HUES6 (cell line): ENCODE measurements at regions not wholly inside any gene's neighbourhood (a gene's known extent, or its start where the extent isn't known, plus 50 kb on each side); places are given as distances from the start of the nearest gene placed in this dataset.

Experiments used
- H3K27ac ChIP-seq: 2 replicates; pipeline ENCODE4 v1.7.0; 2013; ENCODE audit warnings: low read depth, mild to moderate bottlenecking, low read length, inconsistent platforms
- H3K27me3 ChIP-seq: 2 replicates; pipeline ENCODE4 v1.6.1; 2013; ENCODE audit warnings: low read length; ENCODE audit not compliant: control insufficient read depth, insufficient read depth
- H3K36me3 ChIP-seq: 2 replicates; pipeline ENCODE4 v1.6.1; 2013; ENCODE audit warnings: low read length; ENCODE audit not compliant: control insufficient read depth, insufficient read depth
- H3K4me1 ChIP-seq: 2 replicates; pipeline ENCODE4 v1.6.1; 2013; ENCODE audit warnings: low read length; ENCODE audit not compliant: control insufficient read depth, insufficient read depth
- H3K4me3 ChIP-seq: 2 replicates; pipeline ENCODE4 v1.5.1; 2013; ENCODE audit warnings: low read depth, low read length
- H3K9ac ChIP-seq: one replicate; pipeline ENCODE4 v1.6.1; 2013; ENCODE audit warnings: mild to moderate bottlenecking, low read length
- H3K9me3 ChIP-seq: 2 replicates; pipeline ENCODE4 v1.6.1; 2013; ENCODE audit warnings: low read depth, low read length; ENCODE audit not compliant: control insufficient read depth, insufficient read depth

DNA sequence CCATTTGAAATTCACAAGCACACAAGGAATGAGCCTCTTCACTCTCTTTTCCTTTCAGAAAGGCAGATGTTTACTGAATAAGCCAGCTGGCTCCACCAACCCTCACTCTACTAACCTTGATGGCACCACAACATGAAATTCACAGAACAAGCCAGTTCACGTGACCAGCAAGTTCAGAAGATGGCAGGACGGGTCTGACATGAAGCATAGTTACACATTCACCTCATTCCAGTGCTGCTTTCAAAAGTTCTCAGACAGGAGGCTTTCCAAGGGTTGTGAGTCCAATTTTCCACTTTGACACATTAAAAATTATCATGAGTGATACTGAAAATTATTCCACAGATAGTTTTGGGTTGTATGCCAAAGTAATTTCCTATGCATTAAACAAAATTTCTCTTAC lies 74.2 kb upstream of the MBOAT2 start:
- Histone ChIP-seq H3K27ac (no peak overlapping the region), H3K9ac (no peak overlapping the region), H3K9me3 (peaks cover 11% of the 10 kb centered on the region)

DNA sequence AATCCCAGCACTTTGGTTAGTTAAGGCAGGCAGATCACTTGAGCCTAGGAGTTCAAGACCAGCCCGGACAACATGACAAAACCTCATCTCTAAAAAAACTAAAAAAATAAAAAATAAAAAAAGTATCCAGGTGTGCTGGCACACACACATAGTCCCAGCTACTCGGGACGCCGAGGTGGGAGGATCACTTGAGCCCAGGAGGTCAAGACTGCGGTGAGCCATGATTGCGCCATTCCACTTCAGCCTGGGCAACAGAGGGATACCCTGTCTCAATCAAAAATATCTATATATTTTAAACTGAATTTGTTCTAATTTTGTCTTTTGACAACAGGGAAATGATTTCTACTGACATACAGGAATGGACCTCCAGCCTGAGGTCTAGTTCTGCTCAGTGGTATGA lies 73.3 kb upstream of the MBOAT2 start:
- Histone ChIP-seq H3K4me1 (peaks cover 19% of the 10 kb centered on the region), H3K27ac (no peak overlapping the region), H3K36me3 (no peaks in the 10 kb centered on the region), H3K27me3 (no peaks in the 10 kb centered on the region), H3K9ac (no peak overlapping the region), H3K4me3 (no peak overlapping the region), H3K9me3 (peaks cover 6% of the 10 kb centered on the region)

More for the DNA sequence above, 74.2 kb upstream of the MBOAT2 start:
- Histone ChIP-seq H3K36me3 (no peaks in the 10 kb centered on the region), H3K27me3 (no peaks in the 10 kb centered on the region), H3K4me3 (no peak overlapping the region), H3K4me1 (peaks cover 19% of the 10 kb centered on the region)

DNA sequence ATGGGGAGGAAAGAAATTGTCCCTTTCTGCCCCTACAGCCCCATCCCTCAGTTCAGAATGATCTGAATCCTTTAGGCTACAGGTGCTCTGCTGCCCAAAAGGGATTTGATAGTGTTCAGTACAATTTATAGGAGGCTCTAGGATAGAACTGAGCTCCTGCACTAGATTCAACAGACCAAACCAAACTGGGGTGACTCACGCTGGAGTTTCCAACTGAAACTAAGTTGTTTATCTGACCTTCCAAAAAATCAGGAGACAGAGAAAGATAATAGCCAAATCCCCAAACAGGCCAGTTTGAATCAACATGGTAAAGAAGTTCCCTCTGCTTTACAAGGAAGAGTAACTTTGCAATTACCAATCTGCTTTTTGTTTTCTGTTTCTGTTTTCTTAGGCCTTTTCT lies 72.7 kb upstream of the MBOAT2 start:
- H3K4me3 ChIP-seq, result no peak overlapping the region
- H3K9me3 ChIP-seq, result peaks cover under 1% of the 10 kb centered on the region; the same call in 1 of the 2 replicates
- H3K4me1 ChIP-seq, result peaks cover 19% of the 10 kb centered on the region
- no peak overlapping the region for H3K27ac ChIP-seq
- H3K36me3 ChIP-seq, result no peaks in the 10 kb centered on the region
- H3K27me3 ChIP-seq, result no peaks in the 10 kb centered on the region
- no peak overlapping the region for H3K9ac ChIP-seq

DNA sequence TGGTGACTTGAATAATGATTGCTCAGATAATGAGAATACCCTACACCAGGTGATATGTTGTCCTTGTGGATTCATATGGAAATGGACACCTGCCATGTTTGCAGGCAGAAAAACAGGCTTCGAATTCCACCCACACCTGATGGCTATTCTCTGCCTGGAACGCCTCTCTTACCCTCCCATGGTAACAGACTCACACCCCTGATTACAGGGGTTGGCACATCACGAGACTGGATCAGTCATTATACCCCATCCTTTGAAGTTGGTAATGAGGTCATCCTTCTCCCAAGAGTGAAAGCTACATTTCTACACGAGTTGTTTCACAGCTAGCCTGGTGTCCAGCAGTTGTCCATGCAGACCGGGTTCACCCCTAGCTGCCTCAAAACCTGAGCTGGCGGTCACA lies 71.4 kb upstream of the MBOAT2 start:
- H3K27ac ChIP-seq, result no peak overlapping the region
- no peak overlapping the region for H3K4me3 ChIP-seq
- no peaks in the 10 kb centered on the region for H3K9me3 ChIP-seq
- H3K36me3 ChIP-seq, result no peaks in the 10 kb centered on the region
- no peak overlapping the region for H3K9ac ChIP-seq
- H3K27me3 ChIP-seq, result no peaks in the 10 kb centered on the region
- peaks cover 19% of the 10 kb centered on the region for H3K4me1 ChIP-seq

DNA sequence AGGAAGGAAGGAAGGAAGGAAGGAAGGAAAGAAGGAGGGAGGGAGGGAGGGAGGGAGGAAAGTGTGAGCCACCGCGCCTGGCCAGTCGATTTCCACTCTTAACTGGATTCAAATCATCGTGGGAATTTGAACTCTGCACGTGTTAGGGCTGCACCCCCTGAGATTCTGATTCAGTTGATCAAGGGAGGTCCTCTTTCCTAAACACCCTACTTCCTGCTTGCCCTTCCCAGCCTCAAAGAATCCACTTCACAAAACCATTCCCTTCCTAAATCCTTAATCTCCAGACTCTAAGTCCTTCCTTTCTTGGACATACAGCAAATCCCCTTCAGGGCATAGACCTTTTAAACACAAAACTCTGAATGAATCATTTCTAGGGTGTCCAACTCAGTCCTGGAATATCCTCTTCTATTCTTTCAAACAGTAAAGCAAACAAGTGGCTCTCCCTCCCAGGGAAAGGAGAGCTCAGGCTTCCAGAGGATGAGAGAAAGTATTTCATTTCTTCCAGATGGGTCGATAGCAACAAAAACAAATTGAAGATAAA lies 68.2 kb upstream of the MBOAT2 start:
- H3K4me1 ChIP-seq, result peaks cover 19% of the 10 kb centered on the region
- H3K27me3 ChIP-seq, result no peaks in the 10 kb centered on the region
- no peaks in the 10 kb centered on the region for H3K9me3 ChIP-seq
- H3K27ac ChIP-seq, result no peak overlapping the region
- H3K36me3 ChIP-seq, result no peaks in the 10 kb centered on the region
- no peak overlapping the region for H3K9ac ChIP-seq
- H3K4me3 ChIP-seq, result no peak overlapping the region

DNA sequence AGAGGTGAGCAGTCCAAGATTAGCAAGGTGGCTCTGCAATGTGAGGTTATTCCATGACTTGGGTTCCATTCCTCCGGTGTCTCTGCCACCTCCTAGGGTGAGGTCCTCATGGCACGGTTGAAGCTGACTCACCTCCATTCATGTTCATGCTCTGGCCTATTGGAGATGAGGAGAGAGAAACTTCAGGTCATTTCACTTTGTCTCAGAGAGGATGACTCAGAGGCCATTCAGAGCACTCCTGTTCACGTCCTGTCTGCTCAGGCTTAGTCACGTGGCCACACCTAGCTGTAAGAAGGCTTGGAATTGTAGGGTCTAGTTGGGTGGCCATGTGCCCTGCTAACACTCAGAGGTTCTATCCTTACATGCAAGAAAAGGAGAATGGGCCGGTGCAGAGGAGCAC lies 67.5 kb upstream of the MBOAT2 start:
- no peaks in the 10 kb centered on the region for H3K36me3 ChIP-seq
- no peak overlapping the region for H3K9ac ChIP-seq
- peaks cover 18% of the 10 kb centered on the region for H3K4me1 ChIP-seq
- no peaks in the 10 kb centered on the region; the same call in 1 of the 2 replicates for H3K9me3 ChIP-seq
- no peak overlapping the region for H3K4me3 ChIP-seq
- no peak overlapping the region for H3K27ac ChIP-seq
- H3K27me3 ChIP-seq, result no peaks in the 10 kb centered on the region

DNA sequence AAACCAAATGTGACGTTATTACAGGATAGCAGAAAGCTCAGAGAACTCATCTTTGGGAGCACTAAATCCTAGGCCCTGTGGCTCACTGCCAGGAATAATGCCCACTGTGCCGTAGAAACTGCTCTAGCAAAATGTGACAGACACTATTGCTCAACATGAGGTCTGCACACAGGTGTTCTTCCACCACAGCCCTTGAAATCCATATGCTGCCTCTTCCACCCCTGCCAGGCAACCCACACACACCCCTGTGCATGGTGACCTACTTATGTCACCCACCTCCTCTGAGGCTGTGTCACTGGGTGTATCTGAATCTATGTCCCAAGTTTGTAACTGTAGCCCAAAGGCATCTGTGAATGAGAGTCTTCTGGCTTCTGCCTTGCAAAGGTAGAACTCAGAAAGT lies 66.1 kb upstream of the MBOAT2 start:
- no peak overlapping the region for H3K27ac ChIP-seq
- no peaks in the 10 kb centered on the region for H3K36me3 ChIP-seq
- peaks cover 4% of the 10 kb centered on the region; the same call in 1 of the 2 replicates for H3K4me1 ChIP-seq
- no peak overlapping the region for H3K9ac ChIP-seq
- H3K4me3 ChIP-seq, result no peak overlapping the region
- H3K27me3 ChIP-seq, result no peaks in the 10 kb centered on the region
- H3K9me3 ChIP-seq, result no peaks in the 10 kb centered on the region; the same call in 1 of the 2 replicates

DNA sequence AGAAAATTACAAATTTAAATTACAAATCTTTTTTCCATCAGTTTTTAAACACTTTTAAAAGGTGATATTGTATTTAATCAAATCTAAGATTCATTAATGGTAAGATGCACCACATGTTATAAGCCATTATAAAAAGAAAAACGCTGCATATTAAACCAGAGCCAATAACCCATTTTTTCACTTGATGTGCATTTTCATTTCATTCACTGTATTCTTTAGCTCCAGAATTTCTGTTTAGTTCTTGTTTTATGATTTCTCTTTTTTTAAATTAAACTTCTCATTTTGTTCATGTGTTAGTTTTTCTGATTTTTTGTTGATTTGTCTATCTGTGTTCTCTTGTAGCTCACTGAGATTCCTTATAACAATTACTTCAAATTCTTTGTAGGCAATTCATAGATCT lies 62.4 kb upstream of the MBOAT2 start:
- no peaks in the 10 kb centered on the region for H3K4me1 ChIP-seq
- H3K27ac ChIP-seq, result no peak overlapping the region
- no peaks in the 10 kb centered on the region for H3K27me3 ChIP-seq
- H3K4me3 ChIP-seq, result no peak overlapping the region
- no peak overlapping the region for H3K9ac ChIP-seq
- no peaks in the 10 kb centered on the region for H3K36me3 ChIP-seq
- H3K9me3 ChIP-seq, result no peaks in the 10 kb centered on the region; the same call in 1 of the 2 replicates

DNA sequence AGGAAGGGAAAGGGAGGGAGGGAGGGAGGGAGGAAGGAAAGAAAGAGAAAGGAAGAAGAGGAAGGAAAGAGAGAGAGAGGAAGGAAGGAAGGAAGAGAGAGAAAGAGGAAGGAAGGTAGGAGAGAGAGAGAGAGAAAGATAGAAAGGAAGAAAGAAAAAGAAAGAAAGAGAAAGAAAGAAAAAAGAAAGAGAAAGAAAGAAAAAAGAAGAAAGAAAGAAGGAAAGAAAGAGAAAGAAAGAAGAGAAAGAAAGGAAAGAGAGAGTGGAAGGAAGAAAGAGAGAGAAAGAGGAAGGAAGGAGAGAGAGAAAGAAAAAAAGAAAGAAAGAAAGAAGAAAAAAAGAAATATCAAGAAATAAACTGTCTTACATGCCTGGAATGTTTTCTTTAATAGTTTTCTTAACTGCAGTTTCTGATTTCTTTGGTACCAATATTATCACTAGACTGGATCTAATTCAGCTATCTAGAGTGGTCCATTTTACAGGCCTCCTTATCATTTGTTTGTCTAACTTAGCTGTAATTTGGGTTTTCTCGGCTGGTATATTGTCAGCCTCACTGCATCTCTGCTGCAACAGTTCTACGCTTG lies 59.6 kb upstream of the MBOAT2 start:
- Histone ChIP-seq H3K9ac (no peak overlapping the region), H3K27ac (no peak overlapping the region), H3K4me3 (no peak overlapping the region), H3K4me1 (no peaks in the 10 kb centered on the region), H3K27me3 (no peaks in the 10 kb centered on the region), H3K9me3 (no peaks in the 10 kb centered on the region; the same call in 1 of the 2 replicates), H3K36me3 (no peaks in the 10 kb centered on the region)

DNA sequence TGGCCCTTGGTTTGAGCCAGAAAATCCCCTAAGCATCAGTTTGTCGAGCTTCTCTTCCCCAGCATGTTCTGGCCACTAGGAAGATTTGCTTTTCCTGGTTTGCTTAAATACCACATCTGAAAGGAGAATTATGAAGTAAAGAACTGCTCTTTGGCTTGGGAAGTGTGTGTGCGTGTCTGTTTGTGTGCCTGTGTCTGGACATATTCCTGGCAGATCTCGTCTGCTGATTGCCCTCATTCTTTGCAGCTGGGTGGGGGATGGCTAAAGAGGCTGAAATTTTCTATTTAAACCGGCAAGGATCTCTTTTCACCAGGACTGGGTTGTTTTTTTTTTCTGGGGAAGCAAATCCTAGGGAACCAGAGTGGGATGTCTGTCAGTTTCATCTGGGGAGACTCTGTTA lies 57.3 kb upstream of the MBOAT2 start:
- no peak overlapping the region for H3K9ac ChIP-seq
- no peaks in the 10 kb centered on the region for H3K27me3 ChIP-seq
- no peaks in the 10 kb centered on the region for H3K4me1 ChIP-seq
- no peaks in the 10 kb centered on the region for H3K9me3 ChIP-seq
- H3K4me3 ChIP-seq, result no peak overlapping the region
- no peak overlapping the region for H3K27ac ChIP-seq
- H3K36me3 ChIP-seq, result no peaks in the 10 kb centered on the region

DNA sequence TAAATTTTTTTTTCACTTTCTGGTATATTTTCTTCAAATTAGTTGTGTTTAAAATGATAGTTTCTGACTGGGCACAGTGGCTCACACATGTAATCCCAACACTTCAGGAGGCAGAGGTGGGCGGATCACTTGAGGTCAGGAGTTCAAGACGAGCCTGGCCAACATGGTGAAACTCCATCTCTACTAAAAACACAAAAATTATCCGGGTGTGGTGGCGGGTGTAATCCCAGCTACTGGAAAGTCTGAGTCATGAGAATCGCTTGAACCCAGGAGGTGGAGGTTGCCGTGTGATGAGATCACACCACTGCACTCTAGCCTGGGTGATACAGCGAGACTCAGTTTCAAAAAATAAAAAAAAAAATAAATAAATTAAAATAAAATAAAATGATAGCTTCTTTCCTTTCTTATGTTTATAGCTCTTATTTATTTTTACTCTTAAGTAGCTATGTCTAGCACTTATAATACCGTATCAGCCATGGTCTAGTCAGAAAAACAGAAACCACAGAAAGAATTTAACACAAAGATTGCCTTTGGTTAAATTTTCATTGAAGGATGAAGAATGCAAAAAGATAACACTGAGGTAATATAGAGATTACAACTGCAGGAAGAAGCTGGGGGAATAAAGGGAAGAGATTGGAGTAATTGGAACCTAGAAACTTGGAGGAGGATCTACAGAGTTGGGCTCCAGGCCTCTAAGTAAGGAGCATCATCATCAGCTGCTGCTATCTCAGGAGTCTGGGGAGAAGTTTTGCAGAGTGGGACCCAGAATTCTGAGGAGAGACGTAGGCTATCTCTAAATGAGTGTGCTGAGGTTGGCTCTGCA lies 54.7 kb upstream of the MBOAT2 start:
- no peak overlapping the region for H3K27ac ChIP-seq
- no peaks in the 10 kb centered on the region for H3K9me3 ChIP-seq
- H3K4me3 ChIP-seq, result no peak overlapping the region
- no peaks in the 10 kb centered on the region for H3K27me3 ChIP-seq
- no peaks in the 10 kb centered on the region for H3K4me1 ChIP-seq
- H3K36me3 ChIP-seq, result no peaks in the 10 kb centered on the region
- no peak overlapping the region for H3K9ac ChIP-seq
